GM12892 (cell line): ENCODE measurements at regions not wholly inside any gene's neighbourhood (a gene's known extent, or its start where the extent isn't known, plus 50 kb on each side); places are given as distances from the start of the nearest gene placed in this dataset.

ENCODE experiments used
- POLR2A ChIP-seq: IDR thresholded peaks from 2 replicates; pipeline ENCODE4 v1.6.1; 2011; ENCODE audit warnings: low read depth, low read length, control low read depth
- POLR2AphosphoS5 ChIP-seq: IDR thresholded peaks from 2 replicates; pipeline ENCODE4 v1.6.1; 2011; ENCODE audit warnings: low read depth, low read length, control low read depth

DNA sequence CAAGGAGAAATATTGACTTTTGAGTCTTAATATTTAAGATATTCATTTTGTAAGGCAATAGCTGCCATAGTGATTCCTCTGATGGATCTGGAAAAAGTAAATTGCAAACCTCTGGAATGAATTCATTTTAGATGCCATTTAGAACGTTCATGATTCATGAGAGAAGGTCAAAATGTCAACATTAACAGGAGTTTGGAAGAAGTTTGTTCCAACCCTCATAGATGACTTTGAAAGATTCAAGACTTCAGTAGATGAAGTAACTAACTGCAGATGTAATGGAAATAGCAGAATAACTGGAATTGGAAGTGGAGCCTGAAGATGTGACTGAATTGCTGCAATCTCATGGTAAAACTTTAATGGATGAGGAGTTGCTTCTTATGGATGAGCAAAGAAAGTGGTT, 100.9 kb upstream of the CCN2 start:
- no peak for TF ChIP-seq POLR2A
- TF ChIP-seq POLR2AphosphoS5, result no peak
